Stimulated activated effector memory CD8-positive, alpha-beta T cell treated with anti-CD3 and anti-CD28 coated beads, Interleukin-12 subunit alpha, Interleukin-12 subunit beta, amount 100 ng/mL, for 72 hours (primary cell): ENCODE measurements at regions not wholly inside any gene's neighbourhood (a gene's known extent, or its start where the extent isn't known, plus 50 kb on each side); places are given as distances from the start of the nearest gene placed in this dataset.
"Not testable (repeated sequence)": the region's sequence is repeated elsewhere in the genome, so short reads cannot be mapped to it uniquely, and the experiment has no call there.

Experiments used
- ATAC-seq: fragments of 150-1000 bp; cut with Tn5 transposase; 2 replicates; pipeline ENCODE4 v1.10.0; 2021
- DNase-seq, 2 donors: peaks; one replicate each; pipeline ENCODE4 v3.0.0; 2021 to 2022; ENCODE audit warnings: low spot score in 2 of 2
- H3K27ac Mint-ChIP-seq: one replicate; pipeline ENCODE4 v1.8.0; 2022; ENCODE audit warnings: mild to moderate bottlenecking, mixed read lengths
- H3K36me3 Mint-ChIP-seq: one replicate; pipeline ENCODE4 v1.8.0; 2022; ENCODE audit warnings: mild to moderate bottlenecking, mixed read lengths
- H3K4me1 Mint-ChIP-seq: one replicate; pipeline ENCODE4 v1.8.0; 2022; ENCODE audit warnings: mixed read lengths
- H3K4me3 Mint-ChIP-seq: one replicate; pipeline ENCODE4 v1.8.0; 2022; ENCODE audit warnings: mild to moderate bottlenecking, mixed read lengths
- H3K9me3 Mint-ChIP-seq: one replicate; pipeline ENCODE4 v1.8.0; 2022; ENCODE audit warnings: mixed read lengths

DNA sequence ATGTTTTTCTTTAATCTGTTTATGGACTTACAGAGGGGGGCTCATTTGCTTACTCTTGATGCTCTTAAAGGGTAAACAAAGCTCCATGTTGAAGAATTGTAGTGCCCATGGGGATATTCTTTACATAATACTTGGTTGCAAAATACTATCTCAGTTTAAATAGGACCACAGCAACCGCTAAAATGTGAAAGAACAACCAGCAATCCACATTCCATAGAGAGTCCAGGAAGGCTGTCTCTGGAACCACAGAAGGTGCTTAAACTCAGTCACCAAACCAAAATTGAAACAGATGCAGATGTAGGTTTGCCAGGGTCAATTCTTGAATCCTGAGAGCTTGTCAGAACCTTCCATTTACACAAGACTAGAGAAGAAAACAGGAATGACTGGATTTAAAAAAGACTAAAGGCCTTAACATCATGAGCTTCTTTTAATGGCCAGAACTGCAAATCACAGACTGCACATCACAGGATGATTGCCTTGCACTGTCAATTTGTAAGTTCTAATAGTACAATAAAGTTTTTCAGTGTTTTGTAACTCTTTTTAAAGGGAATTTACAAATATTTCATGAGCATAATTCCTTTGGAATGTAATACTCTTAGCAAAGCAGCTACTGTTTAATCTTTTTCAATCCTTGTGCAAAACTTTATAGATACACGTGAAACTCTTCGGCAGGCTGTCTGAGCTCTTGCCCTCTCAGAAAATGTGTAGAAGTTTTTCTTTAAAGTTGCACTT lies 661.6 kb downstream of the SI start:
- no peak for DNase-seq
- H3K9me3 Mint-ChIP-seq, result peaks cover 10% of the 10 kb centered on the region
- H3K36me3 Mint-ChIP-seq, result no peaks in the 10 kb centered on the region
- no peak overlapping the region for H3K4me3 Mint-ChIP-seq
- H3K4me1 Mint-ChIP-seq, result no peaks in the 10 kb centered on the region
- ATAC-seq, result no peak
- H3K27ac Mint-ChIP-seq, result no peak overlapping the region

DNA sequence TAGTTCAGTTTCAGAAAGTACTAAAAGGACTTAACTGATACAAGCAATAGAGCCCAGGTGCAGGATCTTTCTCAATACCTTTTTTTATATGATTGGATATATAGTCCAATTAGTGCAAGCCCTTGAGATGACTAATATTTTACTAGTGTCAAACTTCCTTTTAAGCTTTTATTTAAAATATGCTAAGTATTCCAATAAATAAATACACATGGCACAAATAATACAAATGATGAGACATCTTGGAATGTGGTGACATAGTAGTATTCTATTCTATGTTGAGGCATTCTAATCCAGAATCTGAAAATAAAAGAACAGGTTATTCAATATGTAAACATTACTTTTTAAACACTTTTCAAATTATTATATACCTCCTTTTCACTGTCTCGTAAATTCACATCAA lies 670.0 kb downstream of the SI start:
- peaks cover 37% of the 10 kb centered on the region for H3K9me3 Mint-ChIP-seq
- H3K36me3 Mint-ChIP-seq, result no peaks in the 10 kb centered on the region
- ATAC-seq (no peak), DNase-seq (no peak)
- no peaks in the 10 kb centered on the region for H3K4me1 Mint-ChIP-seq
- no peak overlapping the region for H3K4me3 Mint-ChIP-seq
- H3K27ac Mint-ChIP-seq, result no peak overlapping the region

DNA sequence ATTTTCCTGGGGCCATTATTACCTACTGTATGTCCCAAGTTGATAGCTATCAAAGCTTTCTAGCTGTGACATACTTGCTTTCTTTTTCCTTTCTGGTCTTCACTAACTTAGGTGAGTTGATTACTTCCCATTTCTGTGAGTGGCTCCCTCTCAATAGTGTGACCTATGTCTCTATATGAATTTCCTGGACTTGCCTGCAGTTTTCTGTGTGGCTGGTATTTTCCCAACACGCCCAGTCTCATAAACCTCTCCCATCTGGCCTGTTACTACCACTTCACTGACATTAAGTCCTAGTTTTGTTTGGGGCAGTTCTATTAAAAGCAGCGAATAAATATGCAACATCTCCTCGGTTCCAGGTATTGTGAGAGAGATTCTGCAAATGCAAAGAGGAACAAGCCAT lies 671.2 kb downstream of the SI start:
- no peak for DNase-seq
- H3K4me1 Mint-ChIP-seq, result no peaks in the 10 kb centered on the region
- H3K27ac Mint-ChIP-seq, result no peak overlapping the region
- H3K9me3 Mint-ChIP-seq, result peaks cover 32% of the 10 kb centered on the region
- no peak for ATAC-seq
- H3K4me3 Mint-ChIP-seq, result no peak overlapping the region
- H3K36me3 Mint-ChIP-seq, result no peaks in the 10 kb centered on the region

DNA sequence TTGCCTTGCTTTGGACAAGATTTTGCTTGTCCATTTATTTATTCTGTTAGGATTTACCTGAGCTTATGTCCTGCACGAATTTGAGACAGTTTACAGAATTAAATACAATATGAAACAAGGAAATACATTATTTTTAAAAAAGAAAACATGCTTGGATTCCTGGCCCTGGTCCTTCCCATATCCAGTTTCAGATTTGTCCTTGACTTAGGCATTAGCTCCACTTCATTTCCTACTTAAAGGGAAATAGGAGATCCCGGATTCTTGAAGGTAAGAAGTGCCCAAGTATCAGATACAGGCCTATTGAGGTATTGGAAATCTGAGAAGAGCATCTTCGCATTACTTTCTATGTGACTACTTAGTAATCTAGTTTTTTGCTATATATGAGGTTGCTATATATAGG lies 672.0 kb downstream of the SI start:
- Mint-ChIP-seq H3K27ac (no peak overlapping the region), H3K36me3 (no peaks in the 10 kb centered on the region), H3K4me1 (no peaks in the 10 kb centered on the region), H3K4me3 (no peak overlapping the region), H3K9me3 (peaks cover 31% of the 10 kb centered on the region)
- ATAC-seq, result no peak
- DNase-seq, result no peak

DNA sequence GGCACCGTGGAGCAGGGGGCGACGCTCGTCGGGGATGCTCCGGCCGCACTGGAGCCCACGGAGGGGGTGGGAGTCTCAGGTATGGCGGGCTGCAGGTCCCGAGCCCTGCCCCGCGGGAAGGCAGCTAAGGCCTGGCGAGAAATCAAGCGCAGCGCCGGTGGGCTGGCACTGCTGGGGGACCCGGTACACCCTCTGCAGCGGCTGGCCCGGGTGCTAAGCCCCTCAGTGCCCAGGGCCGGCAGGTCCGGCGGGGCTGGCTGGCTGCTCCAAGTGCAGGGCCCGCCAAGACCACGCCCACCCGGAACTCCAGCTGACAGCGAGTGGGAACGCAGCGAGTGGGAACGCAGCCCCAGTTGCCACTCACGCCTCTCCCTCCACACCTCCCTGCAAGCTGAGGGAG lies 676.4 kb downstream of the SI start:
- Mint-ChIP-seq H3K4me1 (no peaks in the 10 kb centered on the region), H3K27ac (no peak overlapping the region), H3K9me3 (peaks cover 21% of the 10 kb centered on the region), H3K4me3 (no peak overlapping the region), H3K36me3 (no peaks in the 10 kb centered on the region)
- DNase-seq (no peak), ATAC-seq (no peak)

DNA sequence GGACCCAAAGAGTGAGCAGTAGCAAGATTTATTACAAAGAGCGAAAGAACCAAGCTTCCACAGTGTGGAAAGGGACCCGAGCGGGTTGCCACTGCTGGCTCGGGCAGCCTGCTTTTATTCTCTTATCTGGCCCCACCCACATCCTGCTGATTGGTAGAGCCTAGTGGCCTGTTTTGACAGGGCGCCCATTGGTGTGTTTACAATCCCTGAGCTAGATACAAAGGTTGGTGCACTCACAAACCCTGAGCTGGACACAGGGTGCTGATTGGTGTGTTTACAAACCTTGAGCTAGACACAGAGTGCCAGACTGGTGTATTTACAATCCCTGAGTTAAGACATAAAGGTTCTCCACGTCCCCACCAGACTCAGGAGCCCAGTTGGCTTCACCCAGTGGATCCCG lies 676.9 kb downstream of the SI start:
- H3K36me3 Mint-ChIP-seq, H3K4me3 Mint-ChIP-seq, DNase-seq, H3K4me1 Mint-ChIP-seq, ATAC-seq, H3K27ac Mint-ChIP-seq: not testable (repeated sequence)
- H3K9me3 Mint-ChIP-seq, result peaks cover 19% of the 10 kb centered on the region

DNA sequence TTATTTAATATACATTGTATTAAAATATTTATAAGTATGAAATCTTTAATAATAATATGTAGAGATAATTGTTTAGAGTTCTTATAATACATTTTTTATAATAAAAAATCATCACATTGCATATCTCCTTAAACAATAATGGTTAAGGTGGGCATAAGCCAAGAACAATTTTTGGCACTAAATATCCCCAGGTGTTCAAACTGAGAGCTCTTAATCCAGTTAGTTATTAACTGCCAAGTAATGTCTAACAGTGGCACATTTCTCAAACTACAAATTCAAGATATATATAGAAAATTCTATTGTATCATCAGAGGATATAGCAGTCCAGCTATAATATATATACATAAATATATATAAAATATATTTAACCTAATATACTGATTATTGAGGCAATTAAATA lies 680.8 kb downstream of the SI start:
- DNase-seq (no peak), ATAC-seq (no peak)
- Mint-ChIP-seq H3K4me1 (no peaks in the 10 kb centered on the region), H3K27ac (no peak overlapping the region), H3K36me3 (no peaks in the 10 kb centered on the region), H3K9me3 (peaks cover 7% of the 10 kb centered on the region), H3K4me3 (no peak overlapping the region)

DNA sequence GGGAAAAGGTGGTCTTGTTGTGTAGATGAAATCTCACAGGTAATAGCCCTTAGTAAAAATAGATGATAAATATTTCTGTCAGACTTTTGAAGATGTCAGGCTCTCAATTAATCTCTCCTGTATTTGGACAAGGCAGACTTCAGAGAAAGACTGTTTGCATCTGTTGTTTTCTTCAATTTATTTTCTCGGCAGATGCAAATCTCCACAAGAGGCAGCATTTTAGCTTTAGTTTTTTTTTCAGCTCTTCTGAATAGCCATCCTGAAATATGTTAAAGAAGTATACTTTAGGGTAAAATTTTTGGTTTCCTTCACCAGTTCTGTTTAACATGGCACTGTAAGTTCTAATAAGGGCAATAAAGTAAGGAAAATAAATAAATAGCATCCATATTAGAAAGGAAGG lies 685.1 kb downstream of the SI start:
- DNase-seq (no peak), ATAC-seq (no peak)
- Mint-ChIP-seq H3K36me3 (no peaks in the 10 kb centered on the region), H3K4me3 (no peak overlapping the region), H3K4me1 (no peaks in the 10 kb centered on the region), H3K27ac (no peak overlapping the region), H3K9me3 (peaks cover 10% of the 10 kb centered on the region)

DNA sequence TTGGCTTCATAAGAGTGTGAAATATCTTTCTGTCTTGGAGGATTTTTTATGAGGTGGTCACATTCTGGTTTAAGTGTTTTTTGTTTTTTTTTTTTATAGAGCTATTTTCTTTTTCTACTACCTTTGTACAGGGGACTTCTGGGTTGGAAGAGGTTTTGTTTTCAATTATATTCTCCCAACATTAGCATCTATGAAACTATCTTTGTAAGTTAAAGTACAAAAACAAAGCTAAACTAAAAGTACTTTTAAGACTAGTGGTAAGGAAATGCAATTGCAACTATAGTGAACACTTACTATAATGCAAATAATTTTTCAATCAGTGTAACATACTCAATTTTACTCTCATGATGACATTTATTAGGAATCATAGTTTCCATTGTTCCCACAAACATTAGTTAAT lies 688.2 kb downstream of the SI start:
- no peak overlapping the region for H3K27ac Mint-ChIP-seq
- DNase-seq (no peak), ATAC-seq (no peak)
- no peak overlapping the region for H3K4me3 Mint-ChIP-seq
- H3K36me3 Mint-ChIP-seq, result no peaks in the 10 kb centered on the region
- H3K9me3 Mint-ChIP-seq, result peaks cover 14% of the 10 kb centered on the region
- H3K4me1 Mint-ChIP-seq, result no peaks in the 10 kb centered on the region

DNA sequence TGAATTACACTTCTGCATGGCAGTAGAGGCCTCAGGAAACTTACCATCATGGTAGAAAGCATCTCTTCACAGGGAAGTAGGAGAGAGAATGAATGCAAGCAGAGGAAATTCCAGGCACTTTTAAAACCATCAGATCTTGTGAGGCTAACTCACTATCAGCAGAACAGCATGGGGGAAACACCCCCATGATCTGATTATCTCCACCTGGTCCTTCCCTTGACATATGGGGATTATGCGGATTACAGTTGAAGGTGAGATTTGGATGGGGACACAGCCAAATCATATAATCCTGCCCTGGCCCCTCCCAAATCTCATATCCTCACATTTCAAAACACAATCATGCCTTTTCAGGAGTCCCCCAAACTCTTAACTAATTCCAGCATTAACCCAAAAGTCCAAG lies 691.1 kb downstream of the SI start:
- ATAC-seq, result no peak
- H3K4me3 Mint-ChIP-seq, result no peak overlapping the region
- DNase-seq, result no peak
- no peaks in the 10 kb centered on the region for H3K36me3 Mint-ChIP-seq
- no peaks in the 10 kb centered on the region for H3K4me1 Mint-ChIP-seq
- peaks cover 13% of the 10 kb centered on the region for H3K9me3 Mint-ChIP-seq
- no peak overlapping the region for H3K27ac Mint-ChIP-seq

DNA sequence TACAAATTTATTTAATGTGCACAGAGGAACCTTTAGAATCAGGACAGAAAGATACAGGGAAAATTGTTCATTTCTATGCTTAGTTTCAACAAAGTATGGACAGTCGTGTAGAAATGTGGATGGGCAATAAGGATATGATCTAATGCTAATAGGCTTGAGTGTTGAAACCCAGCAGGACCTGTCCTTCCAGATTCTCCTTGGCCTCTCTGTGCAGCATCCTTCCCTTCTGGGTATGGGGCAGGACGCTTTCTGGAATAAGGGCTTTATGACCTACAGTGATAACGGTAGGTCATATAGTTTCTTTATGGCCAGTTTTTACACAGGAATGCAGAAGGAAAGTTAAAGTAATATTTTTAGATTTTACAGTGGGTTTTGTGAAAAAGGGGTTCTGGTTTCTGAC lies 698.1 kb downstream of the SI start:
- Mint-ChIP-seq H3K4me1 (no peaks in the 10 kb centered on the region), H3K36me3 (no peaks in the 10 kb centered on the region), H3K27ac (no peak overlapping the region), H3K9me3 (peaks cover 6% of the 10 kb centered on the region), H3K4me3 (no peak overlapping the region)
- ATAC-seq, result no peak
- DNase-seq, result no peak

DNA sequence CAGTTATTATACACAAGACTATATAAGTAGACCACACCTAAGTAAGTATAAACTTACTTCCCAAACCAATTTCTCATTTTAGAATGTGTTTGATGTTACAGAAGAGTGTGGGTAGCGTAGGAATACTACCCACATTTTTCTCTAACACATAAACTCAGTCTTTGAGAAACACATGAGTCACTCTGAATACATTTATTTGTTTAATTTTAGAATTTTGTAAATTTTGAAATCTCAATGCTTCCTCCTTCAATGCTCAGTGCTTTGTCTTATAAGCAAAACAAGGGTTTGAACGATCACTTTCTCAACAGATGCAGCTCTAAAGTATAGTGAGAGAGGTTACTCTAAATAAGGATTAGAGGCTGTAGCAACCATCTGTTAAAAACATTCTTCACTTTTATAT lies 700.8 kb downstream of the SI start:
- Mint-ChIP-seq H3K4me3 (no peak overlapping the region), H3K4me1 (no peaks in the 10 kb centered on the region), H3K27ac (no peak overlapping the region), H3K36me3 (no peaks in the 10 kb centered on the region), H3K9me3 (peaks cover 4% of the 10 kb centered on the region)
- DNase-seq (no peak), ATAC-seq (no peak)

DNA sequence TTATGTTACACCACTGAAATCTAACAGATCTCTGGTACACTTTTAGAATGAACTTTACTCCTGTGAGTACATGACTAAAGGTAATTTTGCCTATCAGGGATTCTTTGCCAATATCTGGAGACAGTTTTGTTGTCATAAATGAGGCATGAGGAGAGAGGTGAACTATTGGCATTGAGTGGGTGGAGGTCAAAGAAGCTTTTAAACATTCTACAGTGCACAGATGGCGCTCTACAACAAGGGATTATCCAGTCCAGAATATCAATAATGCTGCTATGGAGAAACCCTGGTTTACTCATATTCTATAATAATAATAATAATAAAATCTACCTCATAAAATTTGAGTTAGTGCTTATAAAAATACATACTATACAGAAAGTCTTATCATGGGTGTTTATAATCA lies 702.3 kb downstream of the SI start:
- Mint-ChIP-seq H3K9me3 (peaks cover 4% of the 10 kb centered on the region), H3K27ac (no peak overlapping the region), H3K36me3 (no peaks in the 10 kb centered on the region), H3K4me1 (no peaks in the 10 kb centered on the region), H3K4me3 (no peak overlapping the region)
- DNase-seq, result no peak
- no peak for ATAC-seq

DNA sequence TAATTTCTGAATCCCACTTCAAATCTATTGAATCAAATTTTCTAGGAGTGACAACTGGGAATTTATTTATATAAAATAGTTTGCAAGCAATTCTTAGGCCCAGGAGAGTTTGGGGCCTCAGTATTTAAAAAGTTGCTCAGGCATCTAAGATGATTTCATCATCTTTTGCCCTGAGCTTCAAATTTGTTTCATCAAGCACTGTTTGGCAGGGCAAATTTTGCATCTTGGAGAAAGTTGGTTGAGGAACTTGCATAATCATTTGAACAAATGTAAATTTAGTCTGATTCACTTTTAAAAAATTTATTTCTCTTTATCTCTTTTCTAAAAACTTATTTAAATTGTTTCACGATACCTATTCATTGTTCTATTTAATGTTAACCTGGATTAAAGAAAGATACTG lies 702.8 kb downstream of the SI start:
- no peaks in the 10 kb centered on the region for H3K36me3 Mint-ChIP-seq
- no peak overlapping the region for H3K27ac Mint-ChIP-seq
- H3K4me1 Mint-ChIP-seq, result no peaks in the 10 kb centered on the region
- peaks cover 3% of the 10 kb centered on the region for H3K9me3 Mint-ChIP-seq
- H3K4me3 Mint-ChIP-seq, result no peak overlapping the region
- DNase-seq, result no peak
- ATAC-seq, result no peak

DNA sequence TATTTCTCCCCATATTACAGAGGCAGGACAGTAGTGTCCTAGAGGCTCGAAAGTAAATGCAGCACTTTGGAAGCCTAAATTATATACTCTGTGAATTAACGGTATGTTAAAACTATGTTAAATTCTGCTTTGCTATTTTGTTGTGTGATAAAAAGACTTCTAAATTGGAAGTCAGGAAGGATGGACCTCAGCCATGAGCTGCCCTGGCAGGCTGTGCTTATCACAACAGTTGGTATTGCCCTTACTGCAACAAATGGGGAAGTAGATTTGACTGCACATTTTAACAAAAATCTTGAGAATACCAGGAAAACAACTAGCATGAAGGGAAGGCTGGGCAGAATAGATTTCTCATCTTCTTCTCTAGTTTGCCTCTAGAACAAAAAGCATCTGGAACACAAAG lies 706.6 kb downstream of the SI start:
- H3K4me3 Mint-ChIP-seq, result no peak overlapping the region

DNA sequence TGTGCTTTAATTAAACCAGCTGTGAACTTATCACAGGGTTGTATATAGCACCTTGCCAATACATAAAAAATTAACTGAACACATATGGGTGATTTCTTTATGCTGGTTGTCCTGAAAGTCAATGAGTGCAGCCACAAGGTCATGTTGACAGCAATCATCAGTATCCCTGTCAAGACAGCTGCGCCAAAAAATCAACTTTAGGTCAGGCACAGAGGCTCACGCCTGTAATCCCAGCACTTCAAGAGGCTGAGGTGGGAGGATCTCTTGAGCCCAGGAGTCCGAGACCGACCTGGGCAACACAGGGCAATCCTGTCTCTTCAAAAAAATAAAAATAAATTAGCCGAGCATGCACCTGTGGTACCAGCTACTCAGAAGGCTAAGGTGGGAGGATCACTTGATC lies 707.3 kb downstream of the SI start:
- ATAC-seq, result no peak
- Mint-ChIP-seq H3K27ac (no peak overlapping the region), H3K36me3 (no peaks in the 10 kb centered on the region), H3K9me3 (peaks cover 3% of the 10 kb centered on the region), H3K4me1 (no peaks in the 10 kb centered on the region), H3K4me3 (no peak overlapping the region)
- no peak for DNase-seq

More for the DNA sequence above, 706.6 kb downstream of the SI start:
- Mint-ChIP-seq H3K9me3 (peaks cover 3% of the 10 kb centered on the region), H3K4me1 (no peaks in the 10 kb centered on the region), H3K27ac (no peak overlapping the region), H3K36me3 (no peaks in the 10 kb centered on the region)
- no peak for DNase-seq
- ATAC-seq, result no peak

DNA sequence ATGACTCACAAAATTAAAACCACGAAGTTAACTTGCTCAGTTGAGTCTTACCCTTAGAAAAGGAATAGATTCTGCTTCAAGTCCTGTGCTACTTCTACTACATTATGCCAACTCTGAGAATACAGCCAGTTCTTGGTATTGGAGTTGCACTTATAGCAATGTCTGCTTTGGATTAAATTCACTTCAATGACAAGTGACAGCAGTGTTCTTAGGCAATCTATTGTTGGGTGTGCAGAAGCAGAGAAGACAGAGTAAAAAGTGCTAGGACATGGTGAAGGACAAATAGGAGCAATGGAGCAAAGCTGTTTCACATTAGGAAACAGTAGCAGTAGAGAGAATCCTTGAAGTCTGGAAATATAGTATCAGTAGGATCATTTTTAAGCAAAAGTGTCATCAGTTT lies 713.1 kb downstream of the SI start:
- peaks cover 3% of the 10 kb centered on the region for H3K9me3 Mint-ChIP-seq
- ATAC-seq (no peak), DNase-seq (no peak)
- no peaks in the 10 kb centered on the region for H3K4me1 Mint-ChIP-seq
- no peak overlapping the region for H3K27ac Mint-ChIP-seq
- no peak overlapping the region for H3K4me3 Mint-ChIP-seq
- H3K36me3 Mint-ChIP-seq, result no peaks in the 10 kb centered on the region
